Glutamatergic neuron (in vitro differentiated cells): ENCODE measurements at regions not wholly inside any gene's neighbourhood (a gene's known extent, or its start where the extent isn't known, plus 50 kb on each side); places are given as distances from the start of the nearest gene placed in this dataset.

Experiments
- DNase-seq: peaks from one replicate; pipeline ENCODE4 v3.0.0; 2022
- H3K27ac Mint-ChIP-seq: one replicate; pipeline ENCODE4 v1.8.0; 2020; ENCODE audit warnings: mild to moderate bottlenecking, mixed read lengths, inconsistent platforms; ENCODE audit not compliant: unreplicated experiment
- H3K27me3 Mint-ChIP-seq: one replicate; pipeline ENCODE4 v1.8.0; 2020; ENCODE audit warnings: mild to moderate bottlenecking, moderate library complexity, mixed read lengths, inconsistent platforms; ENCODE audit not compliant: unreplicated experiment
- H3K36me3 Mint-ChIP-seq: one replicate; pipeline ENCODE4 v1.8.0; 2020; ENCODE audit warnings: mild to moderate bottlenecking, mixed read lengths, inconsistent platforms; ENCODE audit not compliant: unreplicated experiment
- H3K4me1 Mint-ChIP-seq: one replicate; pipeline ENCODE4 v1.8.0; 2020; ENCODE audit warnings: mild to moderate bottlenecking, low read depth, mixed read lengths, inconsistent platforms; ENCODE audit not compliant: unreplicated experiment
- H3K4me3 Mint-ChIP-seq: one replicate; pipeline ENCODE4 v1.8.0; 2020; ENCODE audit warnings: mild to moderate bottlenecking, mixed read lengths, inconsistent platforms; ENCODE audit not compliant: unreplicated experiment
- H3K9me3 Mint-ChIP-seq: one replicate; pipeline ENCODE4 v1.8.0; 2020; ENCODE audit warnings: mild to moderate bottlenecking, moderate library complexity, mixed read lengths, inconsistent platforms; ENCODE audit not compliant: unreplicated experiment
- TF ChIP-seq, protein P1 (sequence below): fragments of 200-600 bp; sonication (generic); IDR thresholded peaks from one replicate; pipeline ENCODE4 v1.5.0; 2021; ENCODE audit not compliant: partially characterized antibody, unreplicated experiment

DNA sequence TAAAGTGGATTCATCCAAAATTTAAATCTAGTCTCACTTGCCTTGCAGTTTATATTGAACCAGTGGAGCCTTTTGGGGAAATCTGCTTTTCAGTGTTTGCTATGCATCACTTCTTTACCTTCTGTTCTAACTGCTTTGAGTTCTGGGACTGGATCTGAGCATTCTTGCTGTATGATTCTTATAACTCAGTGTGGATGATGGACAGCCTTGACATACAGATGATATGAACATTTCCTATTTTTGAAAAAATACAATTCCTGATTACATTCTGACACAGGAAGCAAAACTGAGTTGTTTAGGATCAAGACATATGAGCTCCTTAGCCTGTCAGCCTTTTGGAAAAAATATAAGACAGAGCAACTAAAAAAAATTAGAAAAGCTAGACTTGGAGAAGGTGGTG, 115.2 kb downstream of the DISP1 start:
- TF ChIP-seq, protein P1, sequence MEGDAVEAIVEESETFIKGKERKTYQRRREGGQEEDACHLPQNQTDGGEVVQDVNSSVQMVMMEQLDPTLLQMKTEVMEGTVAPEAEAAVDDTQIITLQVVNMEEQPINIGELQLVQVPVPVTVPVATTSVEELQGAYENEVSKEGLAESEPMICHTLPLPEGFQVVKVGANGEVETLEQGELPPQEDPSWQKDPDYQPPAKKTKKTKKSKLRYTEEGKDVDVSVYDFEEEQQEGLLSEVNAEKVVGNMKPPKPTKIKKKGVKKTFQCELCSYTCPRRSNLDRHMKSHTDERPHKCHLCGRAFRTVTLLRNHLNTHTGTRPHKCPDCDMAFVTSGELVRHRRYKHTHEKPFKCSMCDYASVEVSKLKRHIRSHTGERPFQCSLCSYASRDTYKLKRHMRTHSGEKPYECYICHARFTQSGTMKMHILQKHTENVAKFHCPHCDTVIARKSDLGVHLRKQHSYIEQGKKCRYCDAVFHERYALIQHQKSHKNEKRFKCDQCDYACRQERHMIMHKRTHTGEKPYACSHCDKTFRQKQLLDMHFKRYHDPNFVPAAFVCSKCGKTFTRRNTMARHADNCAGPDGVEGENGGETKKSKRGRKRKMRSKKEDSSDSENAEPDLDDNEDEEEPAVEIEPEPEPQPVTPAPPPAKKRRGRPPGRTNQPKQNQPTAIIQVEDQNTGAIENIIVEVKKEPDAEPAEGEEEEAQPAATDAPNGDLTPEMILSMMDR, result no peak
- H3K4me3 Mint-ChIP-seq, result peak overlapping the region; percentile 78

DNA sequence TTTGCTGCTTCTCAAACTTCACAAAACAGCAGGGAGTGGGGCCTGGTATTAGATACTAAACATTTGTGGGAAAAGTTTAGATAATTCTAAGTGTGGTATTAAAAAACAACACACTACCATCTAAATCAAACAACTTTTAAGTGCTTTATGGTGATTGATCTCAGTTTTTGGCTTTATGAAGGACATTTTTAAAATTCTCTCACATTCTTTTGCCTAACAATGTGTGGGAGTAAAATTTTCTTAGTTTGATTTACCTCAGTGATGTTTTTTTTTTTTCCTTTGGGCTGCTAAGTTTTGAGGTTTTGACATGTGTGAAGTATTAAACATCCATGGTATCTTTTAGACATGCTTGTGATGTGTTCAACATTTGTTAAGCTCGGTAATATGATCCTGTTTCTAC, 116.2 kb downstream of the DISP1 start:
- Mint-ChIP-seq H3K4me1 (peaks cover 34% of the 10 kb centered on the region), H3K36me3 (no peaks in the 10 kb centered on the region), H3K27me3 (peaks cover 4% of the 10 kb centered on the region), H3K9me3 (peaks cover 3% of the 10 kb centered on the region), H3K27ac (no peak overlapping the region), H3K4me3 (peak overlapping the region; percentile 46)
- DNase-seq, result no peak
- TF ChIP-seq, protein P1, result no peak

More for the DNA sequence above, 115.2 kb downstream of the DISP1 start:
- H3K36me3 Mint-ChIP-seq, result no peaks in the 10 kb centered on the region
- H3K27ac Mint-ChIP-seq, result peak overlapping the region; percentile 55
- peaks cover 3% of the 10 kb centered on the region for H3K9me3 Mint-ChIP-seq
- H3K4me1 Mint-ChIP-seq, result peaks cover 40% of the 10 kb centered on the region
- H3K27me3 Mint-ChIP-seq, result peaks cover 4% of the 10 kb centered on the region
- DNase-seq, result no peak

GRCh38 chr1:222933273-222933672, 118.4 kb downstream of the DISP1 start:
- Mint-ChIP-seq H3K4me3 (no peak overlapping the region), H3K4me1 (peaks cover 17% of the 10 kb centered on the region), H3K9me3 (peaks cover 1% of the 10 kb centered on the region)

DNA sequence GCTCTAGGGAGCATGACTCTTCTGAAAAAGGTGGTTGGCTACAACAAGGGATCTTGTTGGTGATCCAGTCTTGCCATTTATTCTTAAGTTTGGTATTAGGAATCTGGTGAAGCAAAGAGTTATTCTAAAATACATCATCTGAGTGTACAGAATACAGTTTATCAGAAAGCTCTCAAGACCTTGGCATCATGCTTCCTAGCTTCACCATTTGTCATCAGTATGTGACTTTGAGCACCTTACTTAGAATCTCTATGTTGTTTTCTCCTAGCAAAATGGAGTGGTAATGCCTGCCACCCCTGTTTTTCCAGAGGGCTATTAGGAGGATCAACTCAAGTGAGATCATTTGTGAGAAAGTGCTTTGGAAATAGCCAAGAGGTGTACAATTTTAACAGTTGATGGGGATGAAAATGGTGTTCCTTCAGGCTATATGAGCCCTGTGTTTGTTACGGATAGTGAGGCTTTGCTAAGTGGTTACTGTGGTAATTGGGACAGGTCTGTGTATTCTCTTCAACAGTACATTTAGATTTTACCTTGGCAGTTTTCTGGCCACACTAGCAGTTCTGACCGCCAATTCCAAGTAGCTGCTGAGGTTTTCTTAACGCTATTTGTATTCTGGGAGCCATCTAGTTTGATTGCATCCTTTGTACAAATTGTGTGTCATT, 120.5 kb downstream of the DISP1 start:
- Mint-ChIP-seq H3K36me3 (no peaks in the 10 kb centered on the region), H3K27ac (no peak overlapping the region), H3K4me3 (no peak overlapping the region), H3K9me3 (no peaks in the 10 kb centered on the region), H3K27me3 (no peaks in the 10 kb centered on the region), H3K4me1 (peaks cover 11% of the 10 kb centered on the region)
- DNase-seq, result no peak
- TF ChIP-seq, protein P1, result no peak

More at GRCh38 chr1:222933273-222933672, 118.4 kb downstream of the DISP1 start:
- TF ChIP-seq, protein P1, result no peak
- Mint-ChIP-seq H3K27me3 (peaks cover 2% of the 10 kb centered on the region), H3K27ac (no peak overlapping the region), H3K36me3 (no peaks in the 10 kb centered on the region)
- DNase-seq, result no peak

DNA sequence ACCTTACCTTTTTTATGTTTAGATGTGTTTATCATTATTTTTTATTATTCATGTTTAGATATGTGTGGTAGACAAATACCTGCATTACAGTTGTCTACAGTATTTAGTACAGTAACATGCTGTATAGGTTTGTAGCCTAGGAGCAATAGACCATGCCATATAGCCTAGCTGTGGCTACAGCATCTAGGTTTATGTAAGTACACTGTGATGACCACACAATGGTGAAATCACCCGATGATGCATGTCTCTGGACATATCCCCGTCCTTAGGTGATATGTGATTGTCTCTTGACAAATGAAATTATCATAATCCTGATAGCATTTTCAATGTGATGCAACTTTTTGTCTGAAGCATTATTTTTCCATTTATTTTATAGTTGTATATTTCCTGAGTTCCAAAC, 121.2 kb downstream of the DISP1 start:
- peaks cover 11% of the 10 kb centered on the region for H3K4me1 Mint-ChIP-seq

More for the DNA sequence above, 121.2 kb downstream of the DISP1 start:
- no peak overlapping the region for H3K4me3 Mint-ChIP-seq
- H3K27me3 Mint-ChIP-seq, result no peaks in the 10 kb centered on the region
- H3K27ac Mint-ChIP-seq, result no peak overlapping the region
- H3K36me3 Mint-ChIP-seq, result no peaks in the 10 kb centered on the region
- TF ChIP-seq, protein P1, result no peak
- H3K9me3 Mint-ChIP-seq, result no peaks in the 10 kb centered on the region
- DNase-seq, result no peak
